GM23248 (cell line): ENCODE measurements at regions not wholly inside any gene's neighbourhood (a gene's known extent, or its start where the extent isn't known, plus 50 kb on each side); places are given as distances from the start of the nearest gene placed in this dataset.

ENCODE experiments used
- DNase-seq: peaks from one replicate; pipeline ENCODE4 v3.0.0-alpha.2; 2015
- H2AFZ ChIP-seq: fragments of 200-600 bp; sonication (generic); 2 replicates; pipeline ENCODE4 v1.6.1; 2016; ENCODE audit warnings: antibody characterized with exemption
- H3F3A ChIP-seq: fragments of 200-600 bp; sonication (generic); 2 replicates; pipeline ENCODE4 v1.6.1; 2016; ENCODE audit warnings: mild to moderate bottlenecking, antibody characterized with exemption, mixed run types; ENCODE audit not compliant: insufficient read depth
- H3K27ac ChIP-seq: fragments of 200-600 bp; sonication (generic); 2 replicates; pipeline ENCODE4 v1.5.1; 2016; ENCODE audit warnings: mild to moderate bottlenecking
- H3K27me3 ChIP-seq: fragments of 200-600 bp; sonication (generic); replicated peaks from 2 replicates; pipeline ENCODE4 v1.6.1; 2016; ENCODE audit warnings: mild to moderate bottlenecking; ENCODE audit not compliant: insufficient read depth
- H3K36me3 ChIP-seq: fragments of 200-600 bp; sonication (generic); 2 replicates; pipeline ENCODE4 v1.6.1; 2016; ENCODE audit warnings: low read depth, mild to moderate bottlenecking
- H3K4me1 ChIP-seq: fragments of 200-600 bp; sonication (generic); 2 replicates; pipeline ENCODE4 v1.6.1; 2016; ENCODE audit warnings: mild to moderate bottlenecking; ENCODE audit not compliant: insufficient read depth
- H3K4me2 ChIP-seq: fragments of 200-600 bp; sonication (generic); one replicate; pipeline ENCODE4 v1.6.1; 2016; ENCODE audit warnings: mild to moderate bottlenecking; ENCODE audit not compliant: unreplicated experiment
- H3K4me3 ChIP-seq: fragments of 200-600 bp; sonication (generic); 2 replicates; pipeline ENCODE4 v1.5.1; 2016; ENCODE audit warnings: mild to moderate bottlenecking
- H3K79me2 ChIP-seq: fragments of 200-600 bp; sonication (generic); 2 replicates; pipeline ENCODE4 v1.6.1; 2016; ENCODE audit warnings: mild to moderate bottlenecking; ENCODE audit not compliant: insufficient read depth
- H3K9ac ChIP-seq: fragments of 200-600 bp; sonication (generic); 2 replicates; pipeline ENCODE4 v1.6.1; 2016; ENCODE audit warnings: mild to moderate bottlenecking
- H3K9me2 ChIP-seq: fragments of 200-600 bp; sonication (generic); 2 replicates; pipeline ENCODE4 v1.6.1; 2016; ENCODE audit warnings: mixed run types, mild to moderate bottlenecking, moderate library complexity; ENCODE audit not compliant: insufficient read depth
- H3K9me3 ChIP-seq: fragments of 200-600 bp; sonication (generic); one replicate; pipeline ENCODE4 v1.6.1; 2017; ENCODE audit warnings: low read depth
- H4K20me1 ChIP-seq: fragments of 200-600 bp; sonication (generic); 2 replicates; pipeline ENCODE4 v1.6.0; 2016; ENCODE audit not compliant: insufficient read depth
- EZH2 ChIP-seq: fragments of 200-600 bp; sonication (generic); IDR thresholded peaks from 2 replicates; pipeline ENCODE4 v1.6.1; 2018; ENCODE audit warnings: antibody characterized with exemption, mild to moderate bottlenecking; ENCODE audit not compliant: insufficient read depth, poor library complexity, severe bottlenecking
- EZH2phosphoT487 ChIP-seq: fragments of 200-600 bp; sonication (generic); IDR thresholded peaks from 2 replicates; pipeline ENCODE4 v1.6.1; 2018; ENCODE audit warnings: antibody characterized with exemption, moderate library complexity, mild to moderate bottlenecking, low read depth; ENCODE audit not compliant: insufficient read depth
- WGBS, 2 experiments: methylation state at CpG; one replicate each; pipeline ENCODE4 v1.1.6; 2015 to 2017; ENCODE audit warnings: low lambda C conversion rate in 2 of 2, low coverage in 1 of 2; ENCODE audit errors: missing lambda C conversion rate in 2 of 2; 5-methylcytosine and 5-hydroxymethylcytosine counted together
- in situ Hi-C: fragments of 300-500 bp; cut with MboI; formaldehyde crosslinking; loops from 2 replicates; pipeline ENCODE4 v1.15.0; 2020

DNA sequence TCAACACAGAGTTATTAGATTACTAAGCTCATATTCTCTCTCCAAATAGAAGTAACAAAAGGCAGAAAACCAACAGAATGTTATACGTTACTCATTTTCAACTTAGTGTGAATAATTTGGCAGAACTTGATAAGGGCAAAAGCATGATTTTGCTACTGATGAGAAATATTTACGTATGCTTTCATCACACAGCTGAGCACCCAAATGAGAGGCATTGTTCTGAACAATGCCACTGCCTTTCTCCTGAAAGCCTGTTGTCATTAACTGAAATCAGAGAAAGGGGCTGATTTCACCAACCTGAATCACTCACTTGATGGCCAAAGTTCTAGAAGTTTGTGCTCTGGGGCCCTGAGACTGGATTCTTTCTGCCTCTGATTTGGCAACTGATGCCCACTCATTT, 367.5 kb upstream of the PTGER4 start:
- no peak for DNase-seq
- Histone ChIP-seq H3K4me1 (no peaks in the 10 kb centered on the region), H3K9me2 (no peaks in the 10 kb centered on the region), H3K4me3 (no peak overlapping the region), H3K9ac (no peak overlapping the region), H4K20me1 (no peaks in the 10 kb centered on the region), H3K27me3 (0 out of 2 replicates have a peak, but pooled peaks cover 4% of the 10 kb centered on the region), H2AFZ (no peak overlapping the region), H3K27ac (no peak overlapping the region), H3K36me3 (no peaks in the 10 kb centered on the region), H3F3A (no peaks in the 10 kb centered on the region), H3K9me3 (no peaks in the 10 kb centered on the region), H3K79me2 (no peaks in the 10 kb centered on the region), H3K4me2 (no peak overlapping the region)
- in situ Hi-C loops = no loop called here
- WGBS, 2 experiments = 27 to 35% methylated on average over 2 of the region's 2 CpGs
- TF ChIP-seq EZH2 (no peak), EZH2phosphoT487 (no peak)

GRCh38 chr5:40309851-40310250, 369.9 kb upstream of the PTGER4 start:
- H3K27ac ChIP-seq = no peak overlapping the region
- WGBS, 2 experiments = 9 to 13% methylated on average over 2 of the region's 2 CpGs
- no peaks in the 10 kb centered on the region for H3K4me1 ChIP-seq
- no peaks in the 10 kb centered on the region for H3K9me2 ChIP-seq
- H3K9me3 ChIP-seq = no peaks in the 10 kb centered on the region
- H3K79me2 ChIP-seq = no peaks in the 10 kb centered on the region
- TF ChIP-seq EZH2 = no peak
- no peaks in the 10 kb centered on the region for H4K20me1 ChIP-seq
- DNase-seq = no peak
- no peak overlapping the region for H3K4me2 ChIP-seq
- H3K36me3 ChIP-seq = no peaks in the 10 kb centered on the region
- H2AFZ ChIP-seq = no peak overlapping the region
- H3F3A ChIP-seq = no peaks in the 10 kb centered on the region
- no peak overlapping the region for H3K4me3 ChIP-seq
- in situ Hi-C loops = no loop called here
- 0 out of 2 replicates have a peak, but pooled peaks cover 4% of the 10 kb centered on the region for H3K27me3 ChIP-seq
- no peak overlapping the region for H3K9ac ChIP-seq

- no peaks in the 10 kb centered on the region for H3K36me3 ChIP-seq
- TF ChIP-seq EZH2phosphoT487 (no peak), EZH2 (no peak)
- H2AFZ ChIP-seq = no peak overlapping the region
- in situ Hi-C loops = no loop called here
- H3K9me2 ChIP-seq = no peaks in the 10 kb centered on the region
- no peaks in the 10 kb centered on the region for H3K9me3 ChIP-seq
- no peak overlapping the region for H3K4me3 ChIP-seq
- H3K4me1 ChIP-seq = no peaks in the 10 kb centered on the region
- H3K27ac ChIP-seq = no peak overlapping the region
- no peaks in the 10 kb centered on the region for H3K79me2 ChIP-seq
- H3F3A ChIP-seq = no peaks in the 10 kb centered on the region
- DNase-seq = no peak
- H3K27me3 ChIP-seq = 0 out of 2 replicates have a peak, but pooled peaks cover 4% of the 10 kb centered on the region
- no peak overlapping the region for H3K9ac ChIP-seq
- no peak overlapping the region for H3K4me2 ChIP-seq
- H4K20me1 ChIP-seq = no peaks in the 10 kb centered on the region
Observed at GRCh38 chr5:40308867-40309266, 370.8 kb upstream of the PTGER4 start.

DNA sequence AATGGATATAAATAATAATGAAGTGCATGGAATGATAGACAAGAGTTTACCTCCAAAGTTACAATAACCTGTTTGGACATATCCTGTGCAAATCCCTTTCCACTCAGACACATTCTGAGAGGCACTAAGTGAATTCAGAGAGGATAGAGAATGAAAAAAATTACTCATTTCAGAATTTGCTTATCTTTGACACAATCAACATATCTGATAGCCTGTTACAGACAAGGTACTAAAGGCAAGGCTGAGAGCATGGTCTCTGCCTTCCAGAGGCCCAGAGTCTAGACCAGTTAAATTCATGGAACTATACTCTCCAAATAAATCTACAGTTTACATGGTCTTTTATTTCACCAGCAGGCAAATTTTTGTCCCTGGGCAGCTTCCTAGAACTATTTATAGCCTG, 371.8 kb upstream of the PTGER4 start:
- TF ChIP-seq EZH2 (no peak), EZH2phosphoT487 (no peak)
- Histone ChIP-seq H3K36me3 (no peaks in the 10 kb centered on the region), H3K27ac (no peak overlapping the region), H3K9me3 (no peaks in the 10 kb centered on the region), H4K20me1 (no peaks in the 10 kb centered on the region), H3K4me2 (no peak overlapping the region), H2AFZ (no peak overlapping the region), H3F3A (no peaks in the 10 kb centered on the region), H3K27me3 (peaks cover 4% of the 10 kb centered on the region; the same call in 1 of the 2 replicates), H3K4me1 (no peaks in the 10 kb centered on the region), H3K9me2 (no peaks in the 10 kb centered on the region), H3K79me2 (no peaks in the 10 kb centered on the region), H3K9ac (no peak overlapping the region), H3K4me3 (no peak overlapping the region)
- in situ Hi-C loops = no loop called here
- DNase-seq = no peak

GRCh38 chr5:40306869-40307487, 372.7 kb upstream of the PTGER4 start:
- no peaks in the 10 kb centered on the region for H3K4me1 ChIP-seq
- 31 to 38% methylated on average over 2 of the region's 2 CpGs for WGBS, 2 experiments
- DNase-seq = no peak
- no peaks in the 10 kb centered on the region for H4K20me1 ChIP-seq
- no peaks in the 10 kb centered on the region for H3K36me3 ChIP-seq
- H3K79me2 ChIP-seq = no peaks in the 10 kb centered on the region
- no peak overlapping the region for H3K9ac ChIP-seq
- in situ Hi-C loops = no loop called here
- H3F3A ChIP-seq = no peaks in the 10 kb centered on the region
- H3K27me3 ChIP-seq = peaks cover 9% of the 10 kb centered on the region; the same call in 1 of the 2 replicates
- no peaks in the 10 kb centered on the region for H3K9me2 ChIP-seq
- no peak overlapping the region for H2AFZ ChIP-seq
- TF ChIP-seq EZH2phosphoT487 (no peak), EZH2 (no peak)
- no peaks in the 10 kb centered on the region for H3K9me3 ChIP-seq
- H3K27ac ChIP-seq = no peak overlapping the region
- no peak overlapping the region for H3K4me2 ChIP-seq
- H3K4me3 ChIP-seq = no peak overlapping the region
